ENCODE measurements at regions not wholly inside any gene's neighbourhood (a gene's known extent, or its start where the extent isn't known, plus 50 kb on each side); places are given as distances from the start of the nearest gene placed in this dataset.

DNA sequence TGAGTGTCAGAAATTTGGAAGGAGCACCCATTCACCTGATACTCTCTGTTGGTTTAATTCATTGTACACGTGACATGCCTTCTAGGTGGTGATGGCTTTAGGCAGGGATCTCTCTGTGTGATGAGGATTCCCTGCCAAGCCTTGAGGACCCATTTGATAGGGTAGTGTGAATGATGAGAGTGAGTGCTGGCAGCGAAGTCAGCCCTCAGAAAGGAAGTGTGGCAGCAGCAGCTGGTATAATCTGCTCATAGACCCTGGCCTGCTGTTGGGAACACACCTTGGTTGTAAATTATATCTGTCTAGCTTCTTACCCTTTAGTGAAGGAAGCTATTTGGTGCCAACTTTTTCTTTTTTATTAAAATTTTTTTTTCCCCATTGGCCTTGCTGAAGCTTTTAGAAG lies 164.5 kb downstream of the HAUS1 start:
- TF ChIP-seq, protein P1, sequence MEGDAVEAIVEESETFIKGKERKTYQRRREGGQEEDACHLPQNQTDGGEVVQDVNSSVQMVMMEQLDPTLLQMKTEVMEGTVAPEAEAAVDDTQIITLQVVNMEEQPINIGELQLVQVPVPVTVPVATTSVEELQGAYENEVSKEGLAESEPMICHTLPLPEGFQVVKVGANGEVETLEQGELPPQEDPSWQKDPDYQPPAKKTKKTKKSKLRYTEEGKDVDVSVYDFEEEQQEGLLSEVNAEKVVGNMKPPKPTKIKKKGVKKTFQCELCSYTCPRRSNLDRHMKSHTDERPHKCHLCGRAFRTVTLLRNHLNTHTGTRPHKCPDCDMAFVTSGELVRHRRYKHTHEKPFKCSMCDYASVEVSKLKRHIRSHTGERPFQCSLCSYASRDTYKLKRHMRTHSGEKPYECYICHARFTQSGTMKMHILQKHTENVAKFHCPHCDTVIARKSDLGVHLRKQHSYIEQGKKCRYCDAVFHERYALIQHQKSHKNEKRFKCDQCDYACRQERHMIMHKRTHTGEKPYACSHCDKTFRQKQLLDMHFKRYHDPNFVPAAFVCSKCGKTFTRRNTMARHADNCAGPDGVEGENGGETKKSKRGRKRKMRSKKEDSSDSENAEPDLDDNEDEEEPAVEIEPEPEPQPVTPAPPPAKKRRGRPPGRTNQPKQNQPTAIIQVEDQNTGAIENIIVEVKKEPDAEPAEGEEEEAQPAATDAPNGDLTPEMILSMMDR (IDR thresholded peaks at IDR 0.05 in 2 of 3, conservative IDR thresholded peaks at IDR 0.05 in 1 of 3; ENCODE audit: borderline replicate concordance in 1 of 3, insufficient read depth in 1 of 3, low read depth in 2 of 3, low read length in 2 of 3) = no peak
- TF ChIP-seq POLR2A (IDR thresholded peaks at IDR 0.05; ENCODE audit: borderline replicate concordance, extremely low read depth, insufficient read depth, insufficient read length) (no peak), TCF7L2 (IDR thresholded peaks at IDR 0.05; ENCODE audit: borderline replicate concordance, extremely low read depth, insufficient read depth, insufficient read length) (no peak)
- TF ChIP-seq, protein P2, sequence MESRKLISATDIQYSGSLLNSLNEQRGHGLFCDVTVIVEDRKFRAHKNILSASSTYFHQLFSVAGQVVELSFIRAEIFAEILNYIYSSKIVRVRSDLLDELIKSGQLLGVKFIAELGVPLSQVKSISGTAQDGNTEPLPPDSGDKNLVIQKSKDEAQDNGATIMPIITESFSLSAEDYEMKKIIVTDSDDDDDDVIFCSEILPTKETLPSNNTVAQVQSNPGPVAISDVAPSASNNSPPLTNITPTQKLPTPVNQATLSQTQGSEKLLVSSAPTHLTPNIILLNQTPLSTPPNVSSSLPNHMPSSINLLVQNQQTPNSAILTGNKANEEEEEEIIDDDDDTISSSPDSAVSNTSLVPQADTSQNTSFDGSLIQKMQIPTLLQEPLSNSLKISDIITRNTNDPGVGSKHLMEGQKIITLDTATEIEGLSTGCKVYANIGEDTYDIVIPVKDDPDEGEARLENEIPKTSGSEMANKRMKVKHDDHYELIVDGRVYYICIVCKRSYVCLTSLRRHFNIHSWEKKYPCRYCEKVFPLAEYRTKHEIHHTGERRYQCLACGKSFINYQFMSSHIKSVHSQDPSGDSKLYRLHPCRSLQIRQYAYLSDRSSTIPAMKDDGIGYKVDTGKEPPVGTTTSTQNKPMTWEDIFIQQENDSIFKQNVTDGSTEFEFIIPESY (IDR thresholded peaks at IDR 0.05; ENCODE audit: extremely low read depth, insufficient replicate concordance, low read length) = no peak

Data from HCT116 (cell line).